DND-41 (cell line): ENCODE measurements at regions not wholly inside any gene's neighbourhood (a gene's known extent, or its start where the extent isn't known, plus 50 kb on each side); places are given as distances from the start of the nearest gene placed in this dataset.

Experiments
- CTCF ChIP-seq: IDR thresholded peaks from 2 replicates; pipeline ENCODE4 v1.5.1; 2012; ENCODE audit warnings: borderline replicate concordance, low read length, moderate library complexity, mild to moderate bottlenecking; ENCODE audit not compliant: poor library complexity, severe bottlenecking; ENCODE audit errors: extremely low read depth
- EZH2 ChIP-seq: IDR thresholded peaks from 3 replicates; pipeline ENCODE4 v1.6.1; 2012; ENCODE audit warnings: borderline replicate concordance, low read depth, mild to moderate bottlenecking, moderate library complexity, low read length, inconsistent platforms; ENCODE audit not compliant: severe bottlenecking

DNA sequence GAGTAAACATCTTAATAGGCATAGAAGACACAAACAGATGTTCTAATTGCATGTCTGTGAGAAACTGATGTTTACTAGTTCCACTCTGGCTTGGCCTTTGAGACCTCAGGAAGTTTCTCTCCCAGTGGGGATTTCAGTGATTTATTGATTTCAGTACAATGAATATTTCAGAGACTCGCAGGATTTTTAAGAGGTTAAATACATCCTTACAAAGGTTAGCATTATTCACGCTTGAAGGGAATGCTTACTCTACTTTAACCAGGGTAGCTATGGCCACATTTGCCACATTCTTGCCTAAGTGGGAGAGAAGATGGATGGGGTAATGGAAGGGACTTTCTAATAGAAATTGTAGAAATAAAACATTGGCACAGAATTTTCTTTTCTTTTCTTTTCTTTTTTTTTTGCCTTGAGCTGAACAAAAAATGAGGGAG lies 480.1 kb downstream of the SPRY1 start:
- TF ChIP-seq CTCF (no peak), EZH2 (no peak)
